ENCODE measurements at regions not wholly inside any gene's neighbourhood (a gene's known extent, or its start where the extent isn't known, plus 50 kb on each side); places are given as distances from the start of the nearest gene placed in this dataset.

DNA sequence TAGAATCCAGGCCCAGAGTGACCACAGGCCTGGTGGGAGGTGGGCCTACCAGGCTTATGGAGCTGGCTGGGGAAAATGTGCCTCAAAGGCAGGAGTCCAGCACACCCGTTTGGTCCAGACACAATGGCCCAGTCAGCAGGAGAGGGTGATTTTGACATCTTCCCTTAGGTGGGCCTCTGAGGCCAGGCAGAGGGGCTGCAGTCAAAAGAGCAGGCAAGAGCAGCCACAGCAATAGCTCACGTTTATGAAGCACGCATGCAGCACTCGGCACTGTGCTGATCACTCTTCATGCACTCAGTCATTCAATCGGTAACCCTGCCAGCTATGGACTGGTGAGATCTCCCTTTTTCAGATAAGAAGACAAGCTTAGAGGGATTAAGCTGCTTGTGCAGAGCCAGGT lies 146.8 kb downstream of the LRIG2 start:
- ChIA-PET CTCF (no interaction called here), POLR2A (ENCODE audit: unreplicated experiment) (interaction anchor here (0.6 kb wide), 1 partner anchor 764 kb away, joined by 3 read pairs; no protein-coding TSS in a partner anchor)
- H4K20me1 ChIP-seq (ENCODE audit: low read length) = no peaks in the 10 kb centered on the region
- H3K9me2 ChIP-seq (replicated peaks; ENCODE audit: low read length) = no peaks in the 10 kb centered on the region
- H3K79me2 ChIP-seq (ENCODE audit: low read length) = no peaks in the 10 kb centered on the region
- H3K9ac ChIP-seq (ENCODE audit: low read length) = no peak overlapping the region
- no peak overlapping the region for H3K4me2 ChIP-seq (ENCODE audit: low read length)
- ATAC-seq = no peak
- DNase-seq = no peak
- no peaks in the 10 kb centered on the region for H3K4me1 ChIP-seq (ENCODE audit: insufficient read depth, low read length)
- H3K9me3 ChIP-seq (ENCODE audit: low read length) = no peaks in the 10 kb centered on the region
- intact Hi-C loops (cut with micrococcal nuclease) = loop anchor here (2.0 kb wide), 1 partner anchor 233 kb away; no protein-coding TSS in a partner anchor
- no peak overlapping the region for H3K4me3 ChIP-seq (ENCODE audit: low read length)
- no peaks in the 10 kb centered on the region for H3K27me3 ChIP-seq (ENCODE audit: low read length)
- BruUV-seq (replicated peaks) = no TSS peak
- no peak for TF ChIP-seq CTCF (conservative IDR thresholded peaks at IDR 0.05; ENCODE audit: low read depth, low read length)
- no peak overlapping the region for H3K27ac ChIP-seq (ENCODE audit: low read length)
- no peak overlapping the region for H2AFZ ChIP-seq (ENCODE audit: low read length)
- H3K36me3 ChIP-seq (ENCODE audit: low read depth, low read length) = no peaks in the 10 kb centered on the region
- H3F3A ChIP-seq (ENCODE audit: low read length, unreplicated experiment) = no peaks in the 10 kb centered on the region

- Histone ChIP-seq H3K4me1 (ENCODE audit: insufficient read depth, low read length) (no peaks in the 10 kb centered on the region), H3K9me2 (replicated peaks; ENCODE audit: low read length) (no peaks in the 10 kb centered on the region), H3K27me3 (ENCODE audit: low read length) (no peaks in the 10 kb centered on the region), H3K27ac (ENCODE audit: low read length) (no peak overlapping the region), H3K9ac (ENCODE audit: low read length) (no peak overlapping the region), H4K20me1 (ENCODE audit: low read length) (no peaks in the 10 kb centered on the region), H3K79me2 (ENCODE audit: low read length) (no peaks in the 10 kb centered on the region), H2AFZ (ENCODE audit: low read length) (no peak overlapping the region), H3K4me2 (ENCODE audit: low read length) (no peak overlapping the region), H3K36me3 (ENCODE audit: low read depth, low read length) (no peaks in the 10 kb centered on the region), H3F3A (ENCODE audit: low read length, unreplicated experiment) (no peaks in the 10 kb centered on the region), H3K9me3 (ENCODE audit: low read length) (no peaks in the 10 kb centered on the region), H3K4me3 (ENCODE audit: low read length) (no peak overlapping the region)
- TF ChIP-seq EZH2phosphoT487 (IDR thresholded peaks at IDR 0.05; ENCODE audit: borderline replicate concordance, low read length) = no peak
- no peak for TF ChIP-seq CTCF (conservative IDR thresholded peaks at IDR 0.05; ENCODE audit: low read depth, low read length)
- no peak for TF ChIP-seq EZH2 (IDR thresholded peaks at IDR 0.05; ENCODE audit: low read length, unreplicated experiment)
- BruUV-seq (replicated peaks) = no TSS peak
- ChIA-PET CTCF (no interaction called here), POLR2A (ENCODE audit: unreplicated experiment) (no interaction called here)
- ATAC-seq (no peak), DNase-seq (no peak)
- intact Hi-C loops (cut with micrococcal nuclease) = no loop called here
Observed at GRCh38 chr1:113223040-113223439, 150.0 kb downstream of the LRIG2 start.

- no TSS peak for BruUV-seq (replicated peaks)
- no peak overlapping the region for H3K4me2 ChIP-seq (ENCODE audit: low read length)
- ChIA-PET POLR2A (ENCODE audit: unreplicated experiment) (no interaction called here), CTCF (no interaction called here)
- no peaks in the 10 kb centered on the region for H3K4me1 ChIP-seq (ENCODE audit: insufficient read depth, low read length)
- TF ChIP-seq EZH2 (IDR thresholded peaks at IDR 0.05; ENCODE audit: low read length, unreplicated experiment) (no peak), CTCF (conservative IDR thresholded peaks at IDR 0.05; ENCODE audit: low read depth, low read length) (no peak), EZH2phosphoT487 (IDR thresholded peaks at IDR 0.05; ENCODE audit: borderline replicate concordance, low read length) (no peak)
- H3F3A ChIP-seq (ENCODE audit: low read length, unreplicated experiment) = no peaks in the 10 kb centered on the region
- no peaks in the 10 kb centered on the region for H3K9me3 ChIP-seq (ENCODE audit: low read length)
- intact Hi-C loops (cut with micrococcal nuclease) = no loop called here
- no peaks in the 10 kb centered on the region for H3K36me3 ChIP-seq (ENCODE audit: low read depth, low read length)
- H3K9ac ChIP-seq (ENCODE audit: low read length) = no peak overlapping the region
- H3K27me3 ChIP-seq (ENCODE audit: low read length) = no peaks in the 10 kb centered on the region
- no peak for DNase-seq
- no peaks in the 10 kb centered on the region for H4K20me1 ChIP-seq (ENCODE audit: low read length)
- H3K4me3 ChIP-seq (ENCODE audit: low read length) = no peak overlapping the region
- no peak overlapping the region for H2AFZ ChIP-seq (ENCODE audit: low read length)
- no peaks in the 10 kb centered on the region for H3K79me2 ChIP-seq (ENCODE audit: low read length)
- no peak for ATAC-seq
- no peak overlapping the region for H3K27ac ChIP-seq (ENCODE audit: low read length)
- H3K9me2 ChIP-seq (replicated peaks; ENCODE audit: low read length) = no peaks in the 10 kb centered on the region
Observed at GRCh38 chr1:113223546-113223945, 150.5 kb downstream of the LRIG2 start.

Data from PC-3 (cell line).